Upper lobe of left lung (tissue), 6 donors: ENCODE measurements at regions not wholly inside any gene's neighbourhood (a gene's known extent, or its start where the extent isn't known, plus 50 kb on each side); places are given as distances from the start of the nearest gene placed in this dataset.

Experiments
- ATAC-seq, 2 donors: fragments of 200-7000 bp; cut with Tn5 transposase; one replicate each; pipeline ENCODE4 v1.9.1; 2022; ENCODE audit warnings: mild to moderate bottlenecking in 2 of 2, moderate library complexity in 2 of 2; ENCODE audit not compliant: low FRiP score in 2 of 2
- DNase-seq, 2 donors: peaks; one replicate each; pipeline ENCODE4 v3.0.0-alpha.2; 2019 to 2020
- H3K27ac ChIP-seq, 4 donors: fragments of 200-600 bp; sonication (generic); one replicate each; pipeline ENCODE4 v1.5.1; 2016 to 2019
- H3K27me3 ChIP-seq, 4 donors: fragments of 200-600 bp; sonication (generic); one replicate each; pipeline ENCODE4 v1.5.1; 2017 to 2019
- H3K36me3 ChIP-seq, 4 donors: fragments of 200-600 bp; sonication (generic); one replicate each; pipeline ENCODE4 v1.5.1; 2016 to 2019
- H3K4me1 ChIP-seq, 4 donors: fragments of 200-600 bp; sonication (generic); one replicate each; pipeline ENCODE4 v1.5.1; 2018 to 2019
- H3K4me3 ChIP-seq, 4 donors: fragments of 200-600 bp; sonication (generic); one replicate each; pipeline ENCODE4 v1.5.1; 2017 to 2019; ENCODE audit warnings: mild to moderate bottlenecking in 2 of 4, moderate library complexity in 1 of 4
- H3K9me3 ChIP-seq, 4 donors: fragments of 200-600 bp; sonication (generic); one replicate each; pipeline ENCODE4 v1.5.1; 2018 to 2019
- EP300 ChIP-seq, 4 donors: sonication (generic); formaldehyde crosslinking; IDR thresholded peaks; one replicate each; pipeline ENCODE4 v1.5.1; 2017; ENCODE audit warnings: antibody characterized with exemption in 4 of 4, control low read depth in 2 of 4
- POLR2A ChIP-seq, 4 donors: fragments of 450-650 bp; IDR thresholded peaks; one replicate each; pipeline ENCODE4 v1.5.1; 2016 to 2017; ENCODE audit warnings: antibody characterized with exemption in 4 of 4, mild to moderate bottlenecking in 2 of 4
- POLR2AphosphoS5 ChIP-seq, 2 donors: sonication (generic); formaldehyde crosslinking; IDR thresholded peaks; one replicate each; pipeline ENCODE4 v1.5.1; 2017; ENCODE audit warnings: antibody characterized with exemption in 2 of 2
- WGBS, 2 donors: methylation state at CpG; one replicate each; pipeline ENCODE4 v1.1.5; 2017 to 2018; 5-methylcytosine and 5-hydroxymethylcytosine counted together
- TF ChIP-seq, protein P1 (sequence below), 6 experiments: fragments of 450-650 bp in 4 of 6; fragments of 200-600 bp in 2 of 6; sonication (generic) in 2 of 6; IDR thresholded peaks; one replicate each; pipeline ENCODE4 v1.5.1; 2016 to 2019; ENCODE audit warnings: antibody characterized with exemption in 6 of 6
- donor health status: DM: no; HTN: no; CAD: no; lungs with moderate emphysema.
- donor health status: DM: no; HTN: yes; CAD: no; lungs with severe emphysema.

DNA sequence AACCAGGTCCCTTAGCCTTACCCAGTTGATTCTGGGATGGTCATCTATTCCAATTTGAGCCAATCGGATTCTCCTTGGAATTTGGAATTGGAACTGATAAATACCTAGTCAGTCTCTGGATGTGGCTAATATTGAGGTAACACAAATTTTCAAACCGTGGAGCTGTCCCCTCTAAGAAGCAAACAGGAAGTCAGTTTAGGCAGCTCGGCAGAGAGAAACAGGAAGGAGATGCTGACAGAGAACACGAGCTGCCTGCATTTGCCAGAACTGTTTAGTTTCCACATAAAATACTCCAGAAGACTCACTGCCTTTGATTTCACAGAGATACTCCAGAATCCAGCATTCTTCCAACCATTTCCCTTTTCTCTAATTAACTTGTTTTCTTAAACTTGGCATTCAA, 1024.9 kb downstream of the BCL11A start:
- no peaks in the 10 kb centered on the region for H3K27me3 ChIP-seq
- H3K27ac ChIP-seq: no peak overlapping the region
- no peaks in the 10 kb centered on the region for H3K36me3 ChIP-seq
- no peak for DNase-seq
- TF ChIP-seq POLR2AphosphoS5 (IDR thresholded peaks at IDR 0.05) (no peak), POLR2A (IDR thresholded peaks at IDR 0.05) (no peak), EP300 (IDR thresholded peaks at IDR 0.05) (no peak)
- TF ChIP-seq, protein P1, sequence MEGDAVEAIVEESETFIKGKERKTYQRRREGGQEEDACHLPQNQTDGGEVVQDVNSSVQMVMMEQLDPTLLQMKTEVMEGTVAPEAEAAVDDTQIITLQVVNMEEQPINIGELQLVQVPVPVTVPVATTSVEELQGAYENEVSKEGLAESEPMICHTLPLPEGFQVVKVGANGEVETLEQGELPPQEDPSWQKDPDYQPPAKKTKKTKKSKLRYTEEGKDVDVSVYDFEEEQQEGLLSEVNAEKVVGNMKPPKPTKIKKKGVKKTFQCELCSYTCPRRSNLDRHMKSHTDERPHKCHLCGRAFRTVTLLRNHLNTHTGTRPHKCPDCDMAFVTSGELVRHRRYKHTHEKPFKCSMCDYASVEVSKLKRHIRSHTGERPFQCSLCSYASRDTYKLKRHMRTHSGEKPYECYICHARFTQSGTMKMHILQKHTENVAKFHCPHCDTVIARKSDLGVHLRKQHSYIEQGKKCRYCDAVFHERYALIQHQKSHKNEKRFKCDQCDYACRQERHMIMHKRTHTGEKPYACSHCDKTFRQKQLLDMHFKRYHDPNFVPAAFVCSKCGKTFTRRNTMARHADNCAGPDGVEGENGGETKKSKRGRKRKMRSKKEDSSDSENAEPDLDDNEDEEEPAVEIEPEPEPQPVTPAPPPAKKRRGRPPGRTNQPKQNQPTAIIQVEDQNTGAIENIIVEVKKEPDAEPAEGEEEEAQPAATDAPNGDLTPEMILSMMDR (IDR thresholded peaks at IDR 0.05): no peak
- 47 to 59% methylated on average over 4 of the region's 4 CpGs for WGBS, 2 donors
- ATAC-seq: no peak
- no peaks in the 10 kb centered on the region for H3K4me1 ChIP-seq
- no peak overlapping the region for H3K4me3 ChIP-seq
- H3K9me3 ChIP-seq: no peaks in the 10 kb centered on the region

DNA sequence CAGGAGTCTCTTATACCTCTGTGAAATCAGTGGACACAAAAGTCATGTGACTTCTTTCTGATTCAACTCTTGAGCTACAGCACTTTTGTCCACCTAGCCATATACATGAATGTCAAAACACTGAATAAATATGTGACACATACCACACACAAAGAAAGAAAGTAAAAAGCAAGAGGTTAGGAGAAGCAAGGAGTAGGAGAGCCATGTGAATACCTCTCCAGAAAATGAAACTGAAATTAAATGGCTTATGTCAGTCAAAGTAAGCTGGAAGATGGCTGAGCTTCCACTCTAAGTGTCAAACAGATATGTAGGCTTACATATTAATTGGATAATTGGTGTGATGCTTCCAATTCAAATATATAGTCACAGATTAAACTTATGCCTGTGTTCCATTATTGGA, 1050.5 kb downstream of the BCL11A start:
- TF ChIP-seq POLR2AphosphoS5 (IDR thresholded peaks at IDR 0.05): no peak
- TF ChIP-seq, protein P1 (IDR thresholded peaks at IDR 0.05): no peak
- TF ChIP-seq POLR2A (IDR thresholded peaks at IDR 0.05): no peak
- TF ChIP-seq EP300 (IDR thresholded peaks at IDR 0.05): no peak
- H3K27me3 ChIP-seq: no peaks in the 10 kb centered on the region
- ATAC-seq: no peak
- no peaks in the 10 kb centered on the region for H3K36me3 ChIP-seq
- H3K27ac ChIP-seq: no peak overlapping the region
- no peak for DNase-seq
- no peaks in the 10 kb centered on the region for H3K9me3 ChIP-seq
- H3K4me3 ChIP-seq: no peak overlapping the region
- H3K4me1 ChIP-seq: no peaks in the 10 kb centered on the region

DNA sequence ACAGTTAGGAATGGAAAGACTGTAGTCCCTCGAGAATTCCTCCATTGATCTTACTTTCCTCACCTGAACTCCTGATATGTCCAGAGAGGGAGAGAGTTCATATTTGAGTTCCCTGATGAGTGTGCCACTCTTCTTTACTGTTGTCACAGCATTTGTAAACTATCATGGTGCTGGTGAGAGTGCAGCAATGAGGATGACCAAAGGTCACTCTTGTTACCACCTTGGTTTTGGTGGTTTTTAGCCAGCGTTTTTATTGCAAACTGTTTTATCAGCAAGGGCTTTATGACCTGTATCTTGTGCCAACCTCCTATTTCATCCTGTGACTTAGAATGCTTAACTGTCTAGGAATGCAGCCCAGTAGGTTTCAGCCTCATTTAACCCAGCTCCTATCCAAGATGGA, 1062.5 kb downstream of the BCL11A start:
- no peak for ATAC-seq
- H3K9me3 ChIP-seq: peaks cover 0 to 7% (median under 1%) of the 10 kb centered on the region in 4 donors
- no peak overlapping the region for H3K4me3 ChIP-seq
- TF ChIP-seq EP300 (IDR thresholded peaks at IDR 0.05) (no peak), POLR2A (IDR thresholded peaks at IDR 0.05) (no peak), POLR2AphosphoS5 (IDR thresholded peaks at IDR 0.05) (no peak)
- TF ChIP-seq, protein P1 (IDR thresholded peaks at IDR 0.05): no peak
- no peaks in the 10 kb centered on the region for H3K27me3 ChIP-seq
- 76 to 97% methylated on average over 2 of the region's 2 CpGs for WGBS, 2 donors
- no peaks in the 10 kb centered on the region for H3K4me1 ChIP-seq
- no peak overlapping the region for H3K27ac ChIP-seq
- no peaks in the 10 kb centered on the region for H3K36me3 ChIP-seq
- no peak for DNase-seq

DNA sequence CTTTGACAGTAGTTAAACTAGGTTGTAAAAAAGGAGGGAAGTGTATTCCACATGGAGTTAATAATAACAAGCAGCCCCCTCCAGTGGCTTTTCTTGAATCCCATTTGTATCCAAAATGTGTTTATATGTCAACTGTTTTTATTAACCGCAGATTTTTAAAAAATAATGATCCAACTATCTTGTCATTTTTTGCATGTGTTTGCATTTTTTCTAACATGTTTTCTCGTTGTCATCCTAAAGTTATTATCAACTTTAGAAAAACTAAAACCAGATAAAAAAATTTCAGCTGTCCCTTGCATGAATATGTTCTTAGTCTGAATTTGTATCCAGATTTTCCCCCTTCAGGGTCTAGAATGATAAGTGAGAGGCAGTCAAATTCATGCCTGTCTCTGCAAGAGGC, 1063.3 kb downstream of the BCL11A start:
- no peak overlapping the region for H3K27ac ChIP-seq
- no peak for DNase-seq
- no peaks in the 10 kb centered on the region for H3K36me3 ChIP-seq
- 77 to 81% methylated on average over 2 of the region's 2 CpGs for WGBS, 2 donors
- no peak overlapping the region for H3K4me3 ChIP-seq
- no peaks in the 10 kb centered on the region for H3K9me3 ChIP-seq
- no peak for ATAC-seq
- TF ChIP-seq, protein P1 (IDR thresholded peaks at IDR 0.05): no peak
- TF ChIP-seq POLR2A (IDR thresholded peaks at IDR 0.05): no peak
- no peak for TF ChIP-seq EP300 (IDR thresholded peaks at IDR 0.05)
- no peak for TF ChIP-seq POLR2AphosphoS5 (IDR thresholded peaks at IDR 0.05)
- no peaks in the 10 kb centered on the region for H3K27me3 ChIP-seq
- no peaks in the 10 kb centered on the region for H3K4me1 ChIP-seq

DNA sequence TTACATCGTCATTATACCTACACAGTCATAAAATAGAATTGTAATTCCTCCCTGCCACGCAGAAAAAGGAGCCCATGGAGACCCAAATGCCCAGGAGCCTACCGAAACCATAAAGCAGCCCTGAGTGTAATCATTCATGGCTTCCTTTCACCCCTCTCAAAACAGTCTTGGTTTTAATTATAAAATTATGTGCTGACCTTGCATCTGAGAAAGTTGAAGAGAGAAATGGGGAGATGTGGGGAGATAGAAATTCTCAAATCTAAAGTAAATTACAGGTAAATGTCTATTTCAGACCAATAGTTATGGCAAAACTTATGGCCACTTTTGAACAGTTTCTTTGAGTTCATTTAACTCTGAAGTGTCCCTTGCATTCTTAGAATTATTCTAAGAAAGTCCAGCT, 1068.8 kb downstream of the BCL11A start:
- Histone ChIP-seq H3K27me3 (no peaks in the 10 kb centered on the region), H3K27ac (no peak overlapping the region), H3K4me3 (no peak overlapping the region), H3K4me1 (no peaks in the 10 kb centered on the region), H3K9me3 (no peaks in the 10 kb centered on the region), H3K36me3 (no peaks in the 10 kb centered on the region)
- DNase-seq (no peak), ATAC-seq (no peak)
- TF ChIP-seq, protein P1 (IDR thresholded peaks at IDR 0.05): no peak
- whole genome bisulfite sequencing, 2 donors: 81 to 83% methylated on average over 3 of the region's 3 CpGs
